Fibroblast of lung (primary cell): ENCODE measurements at regions not wholly inside any gene's neighbourhood (a gene's known extent, or its start where the extent isn't known, plus 50 kb on each side); places are given as distances from the start of the nearest gene placed in this dataset.

ENCODE experiments used
- EZH2 ChIP-seq: IDR thresholded peaks from 2 replicates; pipeline ENCODE4 v1.5.1; 2012; ENCODE audit warnings: low read length, control low read depth, mild to moderate bottlenecking; ENCODE audit errors: missing control alignments
- TF ChIP-seq, protein P1 (sequence below), 2 donors: IDR thresholded peaks in 1 of 2; conservative IDR thresholded peaks in 1 of 2; 1 replicate in 1 of 2; 2 replicates in 1 of 2; pipeline ENCODE4 v1.5.1; 2011 to 2012; ENCODE audit warnings: low read length in 2 of 2, control low read depth in 1 of 2, inconsistent platforms in 1 of 2, low read depth in 1 of 2, mild to moderate bottlenecking in 1 of 2

DNA sequence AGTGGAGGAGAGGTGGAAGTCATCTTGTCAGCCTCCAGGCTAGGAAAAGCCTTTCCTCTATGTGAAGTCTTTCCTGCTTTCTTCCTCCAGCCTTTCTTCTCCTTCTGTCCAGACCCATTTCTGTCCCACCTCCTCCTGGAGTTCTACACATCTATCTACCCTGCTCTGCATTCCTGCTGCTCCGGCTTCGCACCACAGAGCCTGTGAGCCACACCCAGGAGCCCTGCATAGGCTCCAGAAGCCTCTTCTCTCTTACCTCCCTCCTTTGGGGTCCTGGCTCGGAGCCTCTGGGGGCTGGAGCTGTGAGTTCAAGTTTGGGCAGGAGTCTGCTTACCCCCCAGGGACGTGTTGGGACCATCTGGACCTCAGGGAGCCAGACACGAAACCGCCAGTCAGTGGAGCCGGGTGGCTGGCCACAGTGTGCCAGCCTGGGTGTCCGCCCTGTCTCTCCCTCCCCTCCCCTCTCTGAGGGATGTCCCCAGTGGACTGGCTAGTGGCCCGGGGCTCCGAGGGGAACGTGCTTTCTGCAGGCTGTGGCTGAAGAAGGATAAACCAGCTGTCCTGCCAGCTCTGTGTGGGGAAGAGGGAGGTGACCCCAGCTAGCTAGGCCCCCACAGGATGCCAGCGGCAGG lies 99.2 kb downstream of the VEGFA start:
- TF ChIP-seq, protein P1, sequence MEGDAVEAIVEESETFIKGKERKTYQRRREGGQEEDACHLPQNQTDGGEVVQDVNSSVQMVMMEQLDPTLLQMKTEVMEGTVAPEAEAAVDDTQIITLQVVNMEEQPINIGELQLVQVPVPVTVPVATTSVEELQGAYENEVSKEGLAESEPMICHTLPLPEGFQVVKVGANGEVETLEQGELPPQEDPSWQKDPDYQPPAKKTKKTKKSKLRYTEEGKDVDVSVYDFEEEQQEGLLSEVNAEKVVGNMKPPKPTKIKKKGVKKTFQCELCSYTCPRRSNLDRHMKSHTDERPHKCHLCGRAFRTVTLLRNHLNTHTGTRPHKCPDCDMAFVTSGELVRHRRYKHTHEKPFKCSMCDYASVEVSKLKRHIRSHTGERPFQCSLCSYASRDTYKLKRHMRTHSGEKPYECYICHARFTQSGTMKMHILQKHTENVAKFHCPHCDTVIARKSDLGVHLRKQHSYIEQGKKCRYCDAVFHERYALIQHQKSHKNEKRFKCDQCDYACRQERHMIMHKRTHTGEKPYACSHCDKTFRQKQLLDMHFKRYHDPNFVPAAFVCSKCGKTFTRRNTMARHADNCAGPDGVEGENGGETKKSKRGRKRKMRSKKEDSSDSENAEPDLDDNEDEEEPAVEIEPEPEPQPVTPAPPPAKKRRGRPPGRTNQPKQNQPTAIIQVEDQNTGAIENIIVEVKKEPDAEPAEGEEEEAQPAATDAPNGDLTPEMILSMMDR (conservative IDR thresholded peaks at IDR 0.05 in 1 of 2, IDR thresholded peaks at IDR 0.05 in 1 of 2; ENCODE audit: low read depth in 1 of 2, low read length in 2 of 2), result no peak
- no peak for TF ChIP-seq EZH2
